ENCODE measurements at regions not wholly inside any gene's neighbourhood (a gene's known extent, or its start where the extent isn't known, plus 50 kb on each side); places are given as distances from the start of the nearest gene placed in this dataset.

DNA sequence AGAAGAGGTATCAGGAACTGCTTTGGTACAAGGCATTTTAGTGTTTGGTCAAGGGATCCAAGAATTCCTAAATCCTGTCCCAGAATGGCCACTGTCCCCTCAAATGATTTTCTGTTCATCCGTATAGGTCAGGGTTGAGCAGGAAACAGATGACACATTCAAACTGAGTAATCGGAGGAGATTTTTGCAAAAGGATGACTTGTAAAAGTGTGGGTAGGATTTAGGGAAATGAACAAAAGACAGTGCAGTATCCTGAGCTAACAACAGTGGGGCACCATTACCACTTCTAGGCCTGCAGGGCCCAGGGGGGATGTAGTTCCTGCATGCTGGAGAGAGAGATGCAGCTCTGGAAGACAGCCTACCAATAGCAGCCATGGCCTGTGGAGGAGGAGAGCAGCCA lies 290.1 kb downstream of the ZSWIM6 start:
- no peaks in the 10 kb centered on the region for H3K36me3 ChIP-seq
- ATAC-seq (no peak), DNase-seq (no peak)
- H3K27me3 ChIP-seq = no peaks in the 10 kb centered on the region
- H3K9me3 ChIP-seq = no peaks in the 10 kb centered on the region
- peak overlapping the region in 1 of 12 donors; percentile 27 for H3K27ac ChIP-seq
- no peak overlapping the region for H3K4me3 ChIP-seq
- WGBS, 4 donors = 89 to 96% (median 93%) methylated on average over 2 of the region's 2 CpGs
- H3K4me1 ChIP-seq = peaks cover 0 to 30% (median 13%) of the 10 kb centered on the region in 12 donors
- TF ChIP-seq, protein P1, sequence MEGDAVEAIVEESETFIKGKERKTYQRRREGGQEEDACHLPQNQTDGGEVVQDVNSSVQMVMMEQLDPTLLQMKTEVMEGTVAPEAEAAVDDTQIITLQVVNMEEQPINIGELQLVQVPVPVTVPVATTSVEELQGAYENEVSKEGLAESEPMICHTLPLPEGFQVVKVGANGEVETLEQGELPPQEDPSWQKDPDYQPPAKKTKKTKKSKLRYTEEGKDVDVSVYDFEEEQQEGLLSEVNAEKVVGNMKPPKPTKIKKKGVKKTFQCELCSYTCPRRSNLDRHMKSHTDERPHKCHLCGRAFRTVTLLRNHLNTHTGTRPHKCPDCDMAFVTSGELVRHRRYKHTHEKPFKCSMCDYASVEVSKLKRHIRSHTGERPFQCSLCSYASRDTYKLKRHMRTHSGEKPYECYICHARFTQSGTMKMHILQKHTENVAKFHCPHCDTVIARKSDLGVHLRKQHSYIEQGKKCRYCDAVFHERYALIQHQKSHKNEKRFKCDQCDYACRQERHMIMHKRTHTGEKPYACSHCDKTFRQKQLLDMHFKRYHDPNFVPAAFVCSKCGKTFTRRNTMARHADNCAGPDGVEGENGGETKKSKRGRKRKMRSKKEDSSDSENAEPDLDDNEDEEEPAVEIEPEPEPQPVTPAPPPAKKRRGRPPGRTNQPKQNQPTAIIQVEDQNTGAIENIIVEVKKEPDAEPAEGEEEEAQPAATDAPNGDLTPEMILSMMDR (IDR thresholded peaks at IDR 0.05) = no peak
- no peak for TF ChIP-seq POLR2A (IDR thresholded peaks at IDR 0.05)
- intact Hi-C loops (cut with DNase I) = loop anchor here in 2 of 10 donors (10.0 kb wide), 1 partner anchor 287 kb away; the partner anchor contains the start of gene ZSWIM6 (in 2 of the 2)

DNA sequence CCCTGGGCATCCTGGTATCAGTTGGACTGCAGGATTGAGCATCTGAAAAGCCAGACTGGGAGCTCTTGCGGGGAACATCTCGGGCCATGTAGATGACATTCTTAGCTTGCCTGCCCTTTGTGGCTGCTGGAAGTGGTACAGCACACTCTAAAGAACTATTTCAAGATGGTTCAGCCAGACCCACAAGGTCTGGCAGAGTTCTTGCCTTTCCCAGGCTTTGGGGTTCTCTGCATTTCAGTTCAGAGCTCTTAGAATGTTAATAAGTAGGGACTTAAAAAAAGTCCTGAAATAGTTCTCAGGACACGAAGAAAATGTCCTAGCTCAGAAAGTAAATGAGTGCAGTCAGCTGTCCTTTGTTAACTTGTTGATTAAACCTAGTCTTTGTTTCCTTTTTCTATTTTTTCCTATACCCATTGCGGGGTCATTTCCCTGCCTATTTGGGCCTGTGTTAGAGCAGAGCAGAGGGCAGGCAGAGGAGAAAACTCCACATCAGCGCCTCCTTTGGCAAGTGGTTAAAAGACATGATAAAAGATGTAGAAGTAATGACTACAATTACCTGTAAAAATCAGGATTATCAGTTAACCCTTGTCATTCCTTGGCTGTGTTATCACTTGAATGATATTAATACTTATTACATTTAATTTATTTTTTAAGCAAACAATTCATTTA lies 291.5 kb downstream of the ZSWIM6 start:
- DNase-seq (no peak), ATAC-seq (no peak)
- Histone ChIP-seq H3K4me3 (no peak overlapping the region), H3K27me3 (no peaks in the 10 kb centered on the region), H3K36me3 (no peaks in the 10 kb centered on the region), H3K27ac (peak overlapping the region in 2 of 12 donors; percentile 6 to 29), H3K4me1 (peaks cover 0 to 33% (median 14%) of the 10 kb centered on the region in 12 donors), H3K9me3 (no peaks in the 10 kb centered on the region)
- no peak for TF ChIP-seq POLR2A (IDR thresholded peaks at IDR 0.05)
- TF ChIP-seq, protein P1 (IDR thresholded peaks at IDR 0.05) = peak in 4 of 12 donors; percentile 9 to 20 (median 12)
- WGBS, 4 donors = 78 to 86% (median 81%) methylated on average over 5 of the region's 5 CpGs
- intact Hi-C loops (cut with DNase I) = loop anchor here in 3 of 10 donors (2.0 to 10.0 kb wide), 2 partner anchors 215 to 289 kb away; partner anchors contain the start of gene ZSWIM6 (in 2 of the 3)

DNA sequence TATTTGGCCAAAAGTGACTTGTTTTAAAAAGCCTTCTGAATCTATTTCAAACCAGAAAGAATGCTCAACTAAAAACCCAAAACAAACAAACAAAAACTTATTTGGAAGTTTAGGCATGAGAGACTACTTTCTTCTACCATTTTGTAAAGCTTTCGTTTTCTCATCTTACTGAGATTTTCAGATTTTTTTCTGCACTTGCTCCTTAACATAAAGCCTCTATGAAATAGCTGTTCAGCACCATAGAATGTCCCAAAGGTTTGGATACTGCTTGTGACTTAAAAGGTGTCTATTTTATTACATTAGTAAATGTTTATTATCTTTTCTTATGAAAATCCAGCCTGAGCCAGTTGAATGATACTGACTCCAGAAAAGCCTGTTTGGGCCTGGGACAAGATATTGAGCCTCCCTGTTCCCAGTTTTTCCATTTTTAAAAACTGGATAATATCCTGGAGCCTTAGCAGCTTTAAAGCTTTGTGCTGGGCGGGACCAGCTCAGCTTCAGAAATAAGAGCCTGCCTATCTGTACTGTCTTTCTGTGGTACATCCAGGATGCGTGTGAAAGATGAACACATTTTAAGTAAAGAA lies 292.6 kb downstream of the ZSWIM6 start:
- WGBS, 4 donors = 84 to 85% (median 84%) methylated on average over 3 of the region's 3 CpGs
- ATAC-seq (no peak), DNase-seq (no peak)
- Histone ChIP-seq H3K4me3 (peak overlapping the region in 7 of 12 donors; percentile 52 to 68 (median 64)), H3K27ac (peak overlapping the region in 10 of 12 donors; percentile 79 to 96 (median 90)), H3K27me3 (no peaks in the 10 kb centered on the region), H3K9me3 (no peaks in the 10 kb centered on the region), H3K4me1 (peaks cover 0 to 33% (median 14%) of the 10 kb centered on the region in 12 donors), H3K36me3 (no peaks in the 10 kb centered on the region)
- no peak for TF ChIP-seq POLR2A (IDR thresholded peaks at IDR 0.05)
- TF ChIP-seq, protein P1 (IDR thresholded peaks at IDR 0.05) = no peak
- intact Hi-C loops (cut with DNase I) = loop anchor here in 5 of 10 donors (2.0 to 10.0 kb wide), 4 partner anchors 38 to 290 kb away; partner anchors contain the start of gene ZSWIM6 (in 2 of the 5)

DNA sequence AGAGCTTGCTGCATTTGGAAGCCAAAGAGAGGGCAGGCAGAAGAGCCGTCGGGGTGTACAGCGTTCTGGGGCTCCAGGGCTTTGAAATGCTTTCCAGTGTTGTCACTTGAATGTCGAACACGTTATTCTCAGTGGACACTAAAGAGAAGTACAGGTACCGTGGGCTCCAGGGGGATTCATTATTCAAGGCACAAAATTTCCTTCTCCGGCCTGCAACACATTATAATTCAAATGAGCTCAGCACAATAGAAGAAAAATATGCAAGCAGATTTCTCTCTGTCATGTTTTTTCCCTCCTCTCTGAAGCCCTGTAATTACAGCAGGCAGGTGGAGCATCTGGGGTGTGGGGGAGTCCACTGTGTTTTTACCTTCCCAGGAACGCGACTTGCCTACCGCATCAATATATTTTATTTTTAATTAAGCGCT lies 293.1 kb downstream of the ZSWIM6 start:
- DNase-seq = no peak
- no peak for ATAC-seq
- intact Hi-C loops (cut with DNase I) = loop anchor here in 5 of 10 donors (2.0 to 10.0 kb wide), 4 partner anchors 37 to 290 kb away; partner anchors contain the start of gene ZSWIM6 (in 2 of the 5)
- H3K4me3 ChIP-seq = peak overlapping the region; percentile 35 to 74 (median 64)
- peaks cover 0 to 31% (median 14%) of the 10 kb centered on the region in 12 donors for H3K4me1 ChIP-seq
- no peaks in the 10 kb centered on the region for H3K9me3 ChIP-seq
- 36 to 52% (median 46%) methylated on average over 11 of the region's 11 CpGs for WGBS, 4 donors
- H3K36me3 ChIP-seq = no peaks in the 10 kb centered on the region
- H3K27ac ChIP-seq = peak overlapping the region in 11 of 12 donors; percentile 79 to 96 (median 90)
- no peaks in the 10 kb centered on the region for H3K27me3 ChIP-seq
- TF ChIP-seq, protein P1 (IDR thresholded peaks at IDR 0.05) = no peak
- TF ChIP-seq POLR2A (IDR thresholded peaks at IDR 0.05) = no peak
